BJ (cell line): ENCODE measurements at regions not wholly inside any gene's neighbourhood (a gene's known extent, or its start where the extent isn't known, plus 50 kb on each side); places are given as distances from the start of the nearest gene placed in this dataset.
"Not testable (repeated sequence)": the region's sequence is repeated elsewhere in the genome, so short reads cannot be mapped to it uniquely, and the experiment has no call there.

Experiments used
- CTCF ChIA-PET: fragments of 350-600 bp; formaldehyde crosslinking; extraction: SDS; loops from one replicate; lab custom pipeline; 2021; ENCODE audit warnings: antibody characterized with exemption, inconsistent platforms; lab: Yijun Ruan, JAX
- POLR2A ChIA-PET: fragments of 300-600 bp; sonication (Branson Sonifier 250); formaldehyde crosslinking; extraction: SDS; loops from one replicate; lab custom pipeline; 2021; ENCODE audit warnings: antibody characterized with exemption; lab: Charles Lee
- DNase-seq: peaks from one replicate; pipeline ENCODE4 v3.0.0-alpha.2; 2011; ENCODE audit warnings: low read depth
- H3K27me3 ChIP-seq: 2 replicates; pipeline ENCODE4 v1.6.0; 2011; ENCODE audit warnings: low read length; ENCODE audit not compliant: control insufficient read depth, insufficient read depth
- H3K36me3 ChIP-seq: 2 replicates; pipeline ENCODE4 v1.5.1; 2011; ENCODE audit warnings: low read length; ENCODE audit not compliant: control insufficient read depth, insufficient read depth
- H3K4me3 ChIP-seq: 2 replicates; pipeline ENCODE4 v1.5.1; 2011; ENCODE audit warnings: low read depth, mild to moderate bottlenecking, control low read depth, low read length
- TF ChIP-seq, protein P1 (sequence below): IDR thresholded peaks from 2 replicates; pipeline ENCODE4 v1.5.1; 2011; ENCODE audit warnings: low read depth, mild to moderate bottlenecking, control low read depth, inconsistent platforms, low read length, moderate library complexity; ENCODE audit not compliant: insufficient read depth

DNA sequence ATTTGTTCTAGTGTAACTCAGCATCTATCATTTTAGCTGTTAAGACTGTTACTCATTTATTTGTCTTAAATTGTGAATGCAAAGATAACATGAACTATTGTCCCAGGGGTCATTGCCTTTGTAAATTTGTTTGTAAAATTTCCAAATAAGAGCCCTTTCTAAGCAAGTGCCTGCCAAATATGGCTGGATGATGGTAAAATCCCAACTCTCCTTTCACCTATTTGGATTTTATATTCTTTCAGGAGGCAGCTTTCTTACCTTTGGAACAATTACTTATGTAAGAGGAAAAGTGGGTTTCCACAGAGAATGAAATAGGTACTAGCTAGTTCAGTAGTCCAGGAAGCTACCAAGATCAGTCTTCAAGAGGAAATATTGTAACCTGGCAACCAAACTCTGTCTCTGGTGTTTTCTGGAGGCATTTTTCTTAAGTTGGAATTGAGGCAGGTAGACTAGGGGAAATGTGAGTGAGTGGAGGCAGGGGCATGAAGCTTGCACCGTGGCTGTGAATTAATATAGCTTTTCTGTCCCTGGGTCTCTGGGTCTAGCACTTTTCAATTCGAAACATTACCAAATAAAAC lies 88.5 kb upstream of the XIST start:
- CTCF ChIA-PET = no interaction called here
- POLR2A ChIA-PET = no interaction called here
- H3K4me3 ChIP-seq = no peak overlapping the region
- DNase-seq = no peak
- no peaks in the 10 kb centered on the region for H3K36me3 ChIP-seq
- TF ChIP-seq, protein P1, sequence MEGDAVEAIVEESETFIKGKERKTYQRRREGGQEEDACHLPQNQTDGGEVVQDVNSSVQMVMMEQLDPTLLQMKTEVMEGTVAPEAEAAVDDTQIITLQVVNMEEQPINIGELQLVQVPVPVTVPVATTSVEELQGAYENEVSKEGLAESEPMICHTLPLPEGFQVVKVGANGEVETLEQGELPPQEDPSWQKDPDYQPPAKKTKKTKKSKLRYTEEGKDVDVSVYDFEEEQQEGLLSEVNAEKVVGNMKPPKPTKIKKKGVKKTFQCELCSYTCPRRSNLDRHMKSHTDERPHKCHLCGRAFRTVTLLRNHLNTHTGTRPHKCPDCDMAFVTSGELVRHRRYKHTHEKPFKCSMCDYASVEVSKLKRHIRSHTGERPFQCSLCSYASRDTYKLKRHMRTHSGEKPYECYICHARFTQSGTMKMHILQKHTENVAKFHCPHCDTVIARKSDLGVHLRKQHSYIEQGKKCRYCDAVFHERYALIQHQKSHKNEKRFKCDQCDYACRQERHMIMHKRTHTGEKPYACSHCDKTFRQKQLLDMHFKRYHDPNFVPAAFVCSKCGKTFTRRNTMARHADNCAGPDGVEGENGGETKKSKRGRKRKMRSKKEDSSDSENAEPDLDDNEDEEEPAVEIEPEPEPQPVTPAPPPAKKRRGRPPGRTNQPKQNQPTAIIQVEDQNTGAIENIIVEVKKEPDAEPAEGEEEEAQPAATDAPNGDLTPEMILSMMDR = no peak
- H3K27me3 ChIP-seq = no peaks in the 10 kb centered on the region

- POLR2A ChIA-PET, DNase-seq, CTCF ChIA-PET, H3K36me3 ChIP-seq, H3K4me3 ChIP-seq, H3K27me3 ChIP-seq: not testable (repeated sequence)
Observed at GRCh38 chrX:73937843-73938242, 85.3 kb upstream of the XIST start.

- no peak for DNase-seq
- no peaks in the 10 kb centered on the region for H3K36me3 ChIP-seq
- POLR2A ChIA-PET = no interaction called here
- TF ChIP-seq, protein P1 = no peak
- CTCF ChIA-PET = no interaction called here
- H3K27me3 ChIP-seq = no peaks in the 10 kb centered on the region
- no peak overlapping the region for H3K4me3 ChIP-seq
Observed at GRCh38 chrX:73932522-73932921, 80.0 kb upstream of the XIST start.

- ChIA-PET POLR2A (no interaction called here), CTCF (no interaction called here)
- H3K27me3 ChIP-seq = no peaks in the 10 kb centered on the region
- no peak for DNase-seq
- no peak overlapping the region for H3K4me3 ChIP-seq
- H3K36me3 ChIP-seq = no peaks in the 10 kb centered on the region
- TF ChIP-seq, protein P1 = no peak
Observed at GRCh38 chrX:73930300-73930699, 77.8 kb upstream of the XIST start.

DNA sequence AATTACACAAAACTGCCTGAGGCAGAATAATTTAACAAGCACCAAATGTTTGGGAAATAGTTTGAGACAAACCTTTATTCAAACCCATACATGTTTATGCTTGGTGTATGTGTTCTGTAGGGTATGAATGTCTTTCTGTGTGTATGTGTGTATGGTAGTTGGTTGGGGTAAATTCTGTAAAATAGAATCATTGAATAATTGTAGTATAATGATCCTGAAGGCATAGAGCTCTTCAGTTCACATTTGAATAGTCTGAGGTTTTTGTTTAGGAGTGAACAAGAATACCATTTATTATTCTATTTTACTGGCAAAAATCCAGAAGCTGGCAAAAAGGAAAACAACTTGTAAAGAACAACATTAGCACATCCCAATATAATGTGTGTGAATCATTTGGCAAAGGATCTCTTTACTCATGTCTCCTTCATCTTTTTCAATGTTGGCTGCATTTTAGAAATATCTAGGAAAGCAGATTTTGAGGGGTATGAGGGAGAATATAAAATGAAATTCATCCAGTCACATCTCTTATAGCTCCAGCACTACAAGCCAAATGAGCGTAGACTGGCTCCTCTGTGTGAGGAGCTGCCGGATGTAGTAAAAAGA lies 70.4 kb upstream of the XIST start:
- DNase-seq = no peak
- no peaks in the 10 kb centered on the region for H3K36me3 ChIP-seq
- CTCF ChIA-PET = no interaction called here
- TF ChIP-seq, protein P1 = no peak
- no peak overlapping the region for H3K4me3 ChIP-seq
- POLR2A ChIA-PET = no interaction called here
- no peaks in the 10 kb centered on the region for H3K27me3 ChIP-seq
